ENCODE measurements at regions not wholly inside any gene's neighbourhood (a gene's known extent, or its start where the extent isn't known, plus 50 kb on each side); places are given as distances from the start of the nearest gene placed in this dataset.

GRCh38 chr14:54053386-54053745 lies 96.7 kb upstream of the BMP4 start:
- no peak for DNase-seq (ENCODE audit: low read depth)
- no peak for TF ChIP-seq CTCF (IDR thresholded peaks at IDR 0.05; ENCODE audit: low read depth, low read length, missing control alignments)
- H3K4me3 ChIP-seq (ENCODE audit: low read depth, low read length), result no peak overlapping the region

- TF ChIP-seq CTCF (IDR thresholded peaks at IDR 0.05; ENCODE audit: low read depth, low read length, missing control alignments), result no peak
- no peak overlapping the region for H3K4me3 ChIP-seq (ENCODE audit: low read depth, low read length)
- DNase-seq (ENCODE audit: low read depth), result no peak
Observed at GRCh38 chr14:54058505-54058904, 101.9 kb upstream of the BMP4 start.

- no peak for TF ChIP-seq CTCF (IDR thresholded peaks at IDR 0.05; ENCODE audit: low read depth, low read length, missing control alignments)
- H3K4me3 ChIP-seq (ENCODE audit: low read depth, low read length), result no peak overlapping the region
- no peak for DNase-seq (ENCODE audit: low read depth)
Observed at GRCh38 chr14:54083549-54084239, 127.1 kb upstream of the BMP4 start.

- no peak for TF ChIP-seq CTCF (IDR thresholded peaks at IDR 0.05; ENCODE audit: low read depth, low read length, missing control alignments)
- no peak overlapping the region for H3K4me3 ChIP-seq (ENCODE audit: low read depth, low read length)
- DNase-seq (ENCODE audit: low read depth), result no peak
Observed at GRCh38 chr14:54085232-54085761, 128.7 kb upstream of the BMP4 start.

- no peak overlapping the region for H3K4me3 ChIP-seq (ENCODE audit: low read depth, low read length)
- DNase-seq (ENCODE audit: low read depth), result no peak
- TF ChIP-seq CTCF (IDR thresholded peaks at IDR 0.05; ENCODE audit: low read depth, low read length, missing control alignments), result no peak
Observed at GRCh38 chr14:54085841-54086240, 129.2 kb upstream of the BMP4 start.

- no peak for DNase-seq (ENCODE audit: low read depth)
- no peak overlapping the region for H3K4me3 ChIP-seq (ENCODE audit: low read depth, low read length)
- TF ChIP-seq CTCF (IDR thresholded peaks at IDR 0.05; ENCODE audit: low read depth, low read length, missing control alignments), result no peak
Observed at GRCh38 chr14:54086767-54087166, 130.1 kb upstream of the BMP4 start.

- DNase-seq (ENCODE audit: low read depth), result no peak
- no peak overlapping the region for H3K4me3 ChIP-seq (ENCODE audit: low read depth, low read length)
- no peak for TF ChIP-seq CTCF (IDR thresholded peaks at IDR 0.05; ENCODE audit: low read depth, low read length, missing control alignments)
Observed at GRCh38 chr14:54087376-54087775, 130.8 kb upstream of the BMP4 start.

All from GM12864 (cell line).